ENCODE measurements at regions not wholly inside any gene's neighbourhood (a gene's known extent, or its start where the extent isn't known, plus 50 kb on each side); places are given as distances from the start of the nearest gene placed in this dataset.

DNA sequence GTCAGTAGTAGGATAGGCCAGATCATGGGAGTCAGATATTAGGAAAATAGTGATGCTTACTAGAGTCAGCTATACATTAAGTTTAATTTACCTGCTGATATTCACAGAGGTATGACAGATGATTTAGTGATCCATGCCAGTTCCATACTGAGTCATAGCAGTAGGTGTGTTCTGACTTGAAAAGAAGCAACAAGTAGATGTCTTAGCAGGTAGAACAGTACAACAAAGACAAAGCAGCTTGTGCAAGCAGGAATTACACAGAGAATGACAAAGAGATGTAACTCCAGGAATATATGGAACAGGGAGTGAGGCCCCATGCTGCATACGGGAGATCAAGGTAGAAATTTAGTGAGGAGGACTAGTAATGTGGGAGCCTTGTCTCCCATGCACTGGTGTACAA is 556.9 kb downstream of the SLC16A7 start:
- TF ChIP-seq, protein P1, sequence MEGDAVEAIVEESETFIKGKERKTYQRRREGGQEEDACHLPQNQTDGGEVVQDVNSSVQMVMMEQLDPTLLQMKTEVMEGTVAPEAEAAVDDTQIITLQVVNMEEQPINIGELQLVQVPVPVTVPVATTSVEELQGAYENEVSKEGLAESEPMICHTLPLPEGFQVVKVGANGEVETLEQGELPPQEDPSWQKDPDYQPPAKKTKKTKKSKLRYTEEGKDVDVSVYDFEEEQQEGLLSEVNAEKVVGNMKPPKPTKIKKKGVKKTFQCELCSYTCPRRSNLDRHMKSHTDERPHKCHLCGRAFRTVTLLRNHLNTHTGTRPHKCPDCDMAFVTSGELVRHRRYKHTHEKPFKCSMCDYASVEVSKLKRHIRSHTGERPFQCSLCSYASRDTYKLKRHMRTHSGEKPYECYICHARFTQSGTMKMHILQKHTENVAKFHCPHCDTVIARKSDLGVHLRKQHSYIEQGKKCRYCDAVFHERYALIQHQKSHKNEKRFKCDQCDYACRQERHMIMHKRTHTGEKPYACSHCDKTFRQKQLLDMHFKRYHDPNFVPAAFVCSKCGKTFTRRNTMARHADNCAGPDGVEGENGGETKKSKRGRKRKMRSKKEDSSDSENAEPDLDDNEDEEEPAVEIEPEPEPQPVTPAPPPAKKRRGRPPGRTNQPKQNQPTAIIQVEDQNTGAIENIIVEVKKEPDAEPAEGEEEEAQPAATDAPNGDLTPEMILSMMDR (IDR thresholded peaks at IDR 0.05) = no peak
- TF ChIP-seq POLR2A (IDR thresholded peaks at IDR 0.05) = no peak
